22Rv1 (cell line): ENCODE measurements at regions not wholly inside any gene's neighbourhood (a gene's known extent, or its start where the extent isn't known, plus 50 kb on each side); places are given as distances from the start of the nearest gene placed in this dataset.
A peak's percentile ranks its signal among the peaks of the same experiment; 100 is the strongest.

ENCODE experiments used
- H3K27ac ChIP-seq: fragments of 450-650 bp; 2 replicates; pipeline ENCODE4 v1.5.1; 2017
- CTCF ChIP-seq: fragments of 450-650 bp; IDR thresholded peaks from 2 replicates; pipeline ENCODE4 v1.5.1; 2017; ENCODE audit warnings: mild to moderate bottlenecking
- ZFX ChIP-seq: fragments of 450-650 bp; IDR thresholded peaks from 2 replicates; pipeline ENCODE4 v1.6.1; 2017; ENCODE audit warnings: antibody characterized with exemption, borderline replicate concordance

DNA sequence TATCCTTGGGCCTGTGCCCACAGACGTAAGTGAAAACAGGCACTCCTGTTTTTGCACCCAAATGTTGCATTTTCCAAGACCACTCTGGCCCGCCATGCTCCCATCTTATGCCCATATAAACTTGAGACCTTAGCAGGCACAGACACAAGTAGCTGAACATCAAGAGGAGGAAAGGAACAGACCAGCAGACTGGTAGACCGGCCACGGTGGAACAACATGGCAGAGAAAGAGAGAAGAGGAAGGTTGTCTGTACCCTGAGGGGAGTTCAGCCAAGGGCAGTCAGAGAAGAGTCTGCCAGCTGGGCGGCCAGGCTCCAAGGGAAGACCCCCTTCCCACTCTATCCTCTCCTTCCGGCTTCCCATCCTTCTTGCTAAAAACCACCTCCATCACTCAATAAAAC is 85.3 kb downstream of the GPR37 start:
- TF ChIP-seq CTCF (no peak), ZFX (no peak)
- H3K27ac ChIP-seq: no peak overlapping the region

GRCh38 chr7:124679586-124680225 is 85.9 kb downstream of the GPR37 start:
- TF ChIP-seq CTCF: no peak
- no peak for TF ChIP-seq ZFX

GRCh38 chr7:124679146-124679545 is 86.4 kb downstream of the GPR37 start:
- H3K27ac ChIP-seq: no peak overlapping the region
- TF ChIP-seq ZFX: no peak
- no peak for TF ChIP-seq CTCF

More at GRCh38 chr7:124679586-124680225, 85.9 kb downstream of the GPR37 start:
- no peak overlapping the region for H3K27ac ChIP-seq

- TF ChIP-seq ZFX (no peak), CTCF (no peak)
- no peak overlapping the region for H3K27ac ChIP-seq
These were observed 91.1 kb downstream of the GPR37 start for GRCh38 chr7:124674451-124674850.

- TF ChIP-seq ZFX: no peak
- no peak for TF ChIP-seq CTCF
These were observed 93.6 kb downstream of the GPR37 start for GRCh38 chr7:124672011-124672410.

GRCh38 chr7:124667312-124668153 is 98.1 kb downstream of the GPR37 start:
- H3K27ac ChIP-seq: no peak overlapping the region
- TF ChIP-seq CTCF: no peak
- no peak for TF ChIP-seq ZFX

More at GRCh38 chr7:124672011-124672410, 93.6 kb downstream of the GPR37 start:
- H3K27ac ChIP-seq: no peak overlapping the region

GRCh38 chr7:124662937-124663336 is 102.7 kb downstream of the GPR37 start:
- TF ChIP-seq CTCF (peak; percentile 44), ZFX (no peak)
- no peak overlapping the region for H3K27ac ChIP-seq
